ENCODE measurements at regions not wholly inside any gene's neighbourhood (a gene's known extent, or its start where the extent isn't known, plus 50 kb on each side); places are given as distances from the start of the nearest gene placed in this dataset.

DNA sequence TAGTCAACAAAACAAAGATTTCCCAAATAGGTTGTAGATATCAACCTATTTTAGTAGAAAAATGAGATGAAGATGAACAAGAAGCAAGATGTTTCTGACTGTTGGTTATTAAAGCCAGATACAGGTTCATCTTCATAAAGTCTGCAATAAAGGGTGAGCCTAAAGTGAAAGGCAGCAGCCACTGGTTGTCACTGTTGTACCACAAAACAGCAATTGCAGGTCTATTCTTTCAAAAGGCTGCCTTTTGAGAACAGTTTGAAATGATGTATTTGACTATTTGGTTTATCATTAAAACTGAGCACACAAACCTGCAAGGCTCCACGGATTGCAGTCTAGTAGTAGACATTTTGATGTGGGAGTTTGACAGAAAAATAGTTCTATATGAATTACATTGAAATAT lies 543.4 kb downstream of the GBE1 start:
- TF ChIP-seq, protein P1, sequence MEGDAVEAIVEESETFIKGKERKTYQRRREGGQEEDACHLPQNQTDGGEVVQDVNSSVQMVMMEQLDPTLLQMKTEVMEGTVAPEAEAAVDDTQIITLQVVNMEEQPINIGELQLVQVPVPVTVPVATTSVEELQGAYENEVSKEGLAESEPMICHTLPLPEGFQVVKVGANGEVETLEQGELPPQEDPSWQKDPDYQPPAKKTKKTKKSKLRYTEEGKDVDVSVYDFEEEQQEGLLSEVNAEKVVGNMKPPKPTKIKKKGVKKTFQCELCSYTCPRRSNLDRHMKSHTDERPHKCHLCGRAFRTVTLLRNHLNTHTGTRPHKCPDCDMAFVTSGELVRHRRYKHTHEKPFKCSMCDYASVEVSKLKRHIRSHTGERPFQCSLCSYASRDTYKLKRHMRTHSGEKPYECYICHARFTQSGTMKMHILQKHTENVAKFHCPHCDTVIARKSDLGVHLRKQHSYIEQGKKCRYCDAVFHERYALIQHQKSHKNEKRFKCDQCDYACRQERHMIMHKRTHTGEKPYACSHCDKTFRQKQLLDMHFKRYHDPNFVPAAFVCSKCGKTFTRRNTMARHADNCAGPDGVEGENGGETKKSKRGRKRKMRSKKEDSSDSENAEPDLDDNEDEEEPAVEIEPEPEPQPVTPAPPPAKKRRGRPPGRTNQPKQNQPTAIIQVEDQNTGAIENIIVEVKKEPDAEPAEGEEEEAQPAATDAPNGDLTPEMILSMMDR (IDR thresholded peaks at IDR 0.05): no peak
- no peak for TF ChIP-seq POLR2AphosphoS5 (IDR thresholded peaks at IDR 0.05)
- no peak for TF ChIP-seq POLR2A (IDR thresholded peaks at IDR 0.05; ENCODE audit: low read depth)
- no peak for TF ChIP-seq EP300 (IDR thresholded peaks at IDR 0.05)

All from esophagus muscularis mucosa (tissue), 4 donors.